ENCODE measurements at regions not wholly inside any gene's neighbourhood (a gene's known extent, or its start where the extent isn't known, plus 50 kb on each side); places are given as distances from the start of the nearest gene placed in this dataset.
"Not testable (repeated sequence)": the region's sequence is repeated elsewhere in the genome, so short reads cannot be mapped to it uniquely, and the experiment has no call there.

GRCh38 chr10:108037061-108037460 lies 872.6 kb upstream of the SORCS1 start:
- DNase-seq (ENCODE audit: low read depth, low spot score), result no peak
- ChIA-PET CTCF (no interaction called here), POLR2A (no interaction called here)
- TF ChIP-seq CTCF (IDR thresholded peaks at IDR 0.05; ENCODE audit: insufficient read depth, low read length, missing control alignments), result no peak
- no peak overlapping the region for H3K4me3 ChIP-seq (ENCODE audit: low read depth, low read length)

- CTCF ChIA-PET, result interaction anchor here (1.0 kb wide), 1 partner anchor 10 kb away, joined by 3 read pairs; no protein-coding TSS in a partner anchor
- POLR2A ChIA-PET, result no interaction called here
- no peak for DNase-seq (ENCODE audit: low read depth, low spot score)
- no peak for TF ChIP-seq CTCF (IDR thresholded peaks at IDR 0.05; ENCODE audit: insufficient read depth, low read length, missing control alignments)
- H3K4me3 ChIP-seq (ENCODE audit: low read depth, low read length), result no peak overlapping the region
Measured at GRCh38 chr10:108036265-108036664, 871.8 kb upstream of the SORCS1 start.

GRCh38 chr10:108034829-108035228 lies 870.3 kb upstream of the SORCS1 start:
- no peak for TF ChIP-seq CTCF (IDR thresholded peaks at IDR 0.05; ENCODE audit: insufficient read depth, low read length, missing control alignments)
- POLR2A ChIA-PET, result no interaction called here
- CTCF ChIA-PET, result no interaction called here
- DNase-seq (ENCODE audit: low read depth, low spot score), result no peak
- H3K4me3 ChIP-seq (ENCODE audit: low read depth, low read length), result no peak overlapping the region

- POLR2A ChIA-PET; H3K4me3 ChIP-seq (ENCODE audit: low read depth, low read length); DNase-seq (ENCODE audit: low read depth, low spot score); CTCF ChIA-PET: not testable (repeated sequence)
Measured at GRCh38 chr10:108033518-108033917, 869.0 kb upstream of the SORCS1 start.

GRCh38 chr10:108031505-108031904 lies 867.0 kb upstream of the SORCS1 start:
- POLR2A ChIA-PET, result no interaction called here
- no peak overlapping the region for H3K4me3 ChIP-seq (ENCODE audit: low read depth, low read length)
- CTCF ChIA-PET, result no interaction called here
- no peak for DNase-seq (ENCODE audit: low read depth, low spot score)
- no peak for TF ChIP-seq CTCF (IDR thresholded peaks at IDR 0.05; ENCODE audit: insufficient read depth, low read length, missing control alignments)

- H3K4me3 ChIP-seq (ENCODE audit: low read depth, low read length), result no peak overlapping the region
- ChIA-PET POLR2A (no interaction called here), CTCF (no interaction called here)
- no peak for TF ChIP-seq CTCF (IDR thresholded peaks at IDR 0.05; ENCODE audit: insufficient read depth, low read length, missing control alignments)
- DNase-seq (ENCODE audit: low read depth, low spot score), result no peak
Measured at GRCh38 chr10:108014902-108015177, 850.3 kb upstream of the SORCS1 start.

- ChIA-PET POLR2A (no interaction called here), CTCF (no interaction called here)
- no peak overlapping the region for H3K4me3 ChIP-seq (ENCODE audit: low read depth, low read length)
- TF ChIP-seq CTCF (IDR thresholded peaks at IDR 0.05; ENCODE audit: insufficient read depth, low read length, missing control alignments), result no peak
- no peak for DNase-seq (ENCODE audit: low read depth, low spot score)
Measured at GRCh38 chr10:108014145-108014901, 849.8 kb upstream of the SORCS1 start.

All from AG04449 (cell line).